GM18498 (cell line): ENCODE measurements at regions not wholly inside any gene's neighbourhood (a gene's known extent, or its start where the extent isn't known, plus 50 kb on each side); places are given as distances from the start of the nearest gene placed in this dataset.

Experiments used
- ATAC-seq: cut with Tn5 transposase; IDR thresholded peaks from one replicate; pipeline ENCODE4 v1.9.1; 2021; ENCODE audit warnings: mild to moderate bottlenecking, moderate library complexity; ENCODE audit not compliant: unreplicated experiment

GRCh38 chr4:10207116-10207515 lies 90.5 kb upstream of the WDR1 start:
- ATAC-seq: no peak

GRCh38 chr4:10205223-10205622 lies 88.6 kb upstream of the WDR1 start:
- ATAC-seq: no peak

- no peak for ATAC-seq
Measured at GRCh38 chr4:10204401-10205058, 87.9 kb upstream of the WDR1 start.

GRCh38 chr4:10203851-10204250 lies 87.3 kb upstream of the WDR1 start:
- no peak for ATAC-seq

GRCh38 chr4:10201381-10202223 lies 85.0 kb upstream of the WDR1 start:
- ATAC-seq: no peak

GRCh38 chr4:10200869-10201268 lies 84.3 kb upstream of the WDR1 start:
- no peak for ATAC-seq

DNA sequence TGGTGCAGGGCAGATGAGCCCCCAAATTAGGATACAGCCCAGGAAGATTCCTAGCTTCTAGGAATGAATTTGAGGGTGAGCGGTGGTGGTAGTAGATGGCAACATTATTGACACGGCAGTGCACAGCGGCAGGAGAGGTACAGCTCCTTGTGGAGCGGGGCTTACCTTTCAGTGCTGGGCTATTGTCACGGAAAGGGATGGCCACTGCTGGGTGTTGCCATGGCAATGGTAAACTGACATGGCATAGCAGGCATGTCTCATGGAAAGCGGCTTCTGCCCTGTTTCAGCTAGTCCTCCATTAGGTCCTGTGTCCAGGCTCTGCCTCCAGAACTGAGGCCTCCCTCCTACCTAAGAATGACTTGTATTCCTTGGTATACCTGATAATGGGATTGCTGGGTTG lies 81.8 kb upstream of the WDR1 start:
- ATAC-seq: no peak

DNA sequence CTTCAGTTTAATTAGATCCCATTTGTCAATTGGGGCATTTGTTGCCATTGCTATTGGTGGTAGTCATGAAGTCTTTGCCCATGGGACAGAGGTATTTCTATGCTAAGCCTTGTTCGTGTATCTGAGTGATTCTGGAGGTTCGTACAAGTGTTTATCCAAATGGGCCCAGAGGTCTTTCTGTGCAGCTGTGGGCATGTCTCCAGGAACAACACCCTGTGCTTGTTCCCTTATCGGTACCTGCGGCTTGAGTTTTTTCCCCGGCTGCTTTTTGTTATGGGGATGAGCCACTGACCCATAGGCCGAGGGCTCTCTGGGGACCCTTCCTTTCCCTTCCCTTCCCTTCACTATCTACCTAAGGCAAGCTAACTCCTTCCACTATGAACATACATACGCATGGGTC lies 81.4 kb upstream of the WDR1 start:
- no peak for ATAC-seq

DNA sequence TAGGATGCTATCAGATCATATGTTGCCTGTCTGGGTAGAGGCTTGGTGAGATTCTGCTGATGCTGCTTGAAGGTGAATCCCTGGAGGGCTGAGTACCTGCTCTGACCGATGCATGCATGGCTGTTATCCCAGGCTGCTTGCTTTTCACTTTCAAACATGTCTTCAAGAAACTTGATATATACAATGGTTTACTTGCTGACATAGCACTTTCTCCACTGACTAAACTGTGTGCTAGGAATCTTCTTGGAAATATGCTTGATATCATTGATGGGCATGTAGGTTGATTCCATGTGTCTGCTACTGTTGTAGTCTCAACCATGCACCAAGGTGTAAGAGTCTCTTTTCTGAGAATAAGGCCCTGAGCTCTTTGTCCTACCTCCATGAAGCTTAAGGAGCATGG lies 79.6 kb upstream of the WDR1 start:
- no peak for ATAC-seq

GRCh38 chr4:10192331-10192730 lies 75.7 kb upstream of the WDR1 start:
- ATAC-seq: no peak

DNA sequence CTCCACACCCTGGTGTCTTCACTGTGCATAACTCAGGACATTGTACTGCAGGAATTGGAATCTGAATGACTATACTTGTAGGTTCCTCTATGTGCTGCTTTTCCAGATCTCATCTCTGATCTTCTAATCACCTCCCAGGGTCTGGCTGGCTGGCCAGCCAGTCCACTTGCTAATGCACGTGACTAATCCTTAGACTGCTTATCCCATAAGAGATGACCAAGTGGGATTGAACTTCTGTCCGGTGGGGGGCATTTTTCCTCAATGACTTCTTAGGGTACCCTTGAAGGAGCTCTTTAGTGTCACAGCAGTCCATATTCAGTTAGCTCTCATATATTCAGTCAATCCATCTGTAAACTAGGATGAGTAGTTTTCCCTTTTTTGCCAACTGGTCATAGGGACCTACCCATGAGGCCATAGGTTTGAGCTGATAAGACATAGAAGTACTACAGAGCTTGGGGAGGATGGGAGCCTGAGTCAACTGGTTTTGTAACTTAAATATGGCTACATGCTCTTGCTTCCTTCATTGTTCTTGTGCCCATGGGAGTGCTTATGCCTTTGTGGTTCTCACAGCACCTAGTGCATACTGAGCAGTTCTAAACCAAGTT lies 71.9 kb upstream of the WDR1 start:
- ATAC-seq: no peak

GRCh38 chr4:10186228-10187214 lies 69.9 kb upstream of the WDR1 start:
- no peak for ATAC-seq

DNA sequence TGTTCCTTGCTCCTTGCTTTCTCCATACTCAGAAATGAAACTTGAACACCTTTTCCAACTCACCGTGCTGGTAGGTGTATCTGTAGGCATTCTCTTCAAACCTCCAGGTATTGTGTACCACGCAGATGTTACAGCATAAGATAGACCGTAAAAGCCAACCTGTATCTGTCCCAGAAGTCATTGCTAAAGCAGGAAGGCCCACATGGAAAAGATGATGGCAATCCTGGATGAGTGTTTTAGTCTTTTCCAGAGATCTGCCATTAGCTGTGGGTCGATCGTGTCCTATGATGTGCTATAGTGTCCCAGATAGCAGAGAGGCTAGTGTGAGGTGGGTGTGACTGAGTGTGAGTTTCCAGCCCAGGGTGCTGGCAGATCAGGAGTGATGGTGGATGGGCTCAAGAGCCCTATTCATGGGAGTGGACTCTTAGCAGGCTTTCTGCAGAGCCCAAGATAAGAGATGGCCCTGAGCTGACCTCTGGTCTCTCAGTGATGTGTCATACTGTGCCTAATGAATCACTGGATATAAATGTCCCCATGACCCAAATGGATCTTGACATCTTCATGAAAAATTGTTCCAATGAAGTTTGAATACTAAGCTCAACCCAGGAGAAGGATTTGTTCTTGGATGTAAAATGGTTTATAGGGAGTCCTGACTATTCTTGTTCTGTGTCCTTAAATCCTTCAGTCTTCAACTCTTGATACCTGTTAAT lies 69.1 kb upstream of the WDR1 start:
- no peak for ATAC-seq

GRCh38 chr4:10184501-10184938 lies 67.9 kb upstream of the WDR1 start:
- ATAC-seq: no peak

DNA sequence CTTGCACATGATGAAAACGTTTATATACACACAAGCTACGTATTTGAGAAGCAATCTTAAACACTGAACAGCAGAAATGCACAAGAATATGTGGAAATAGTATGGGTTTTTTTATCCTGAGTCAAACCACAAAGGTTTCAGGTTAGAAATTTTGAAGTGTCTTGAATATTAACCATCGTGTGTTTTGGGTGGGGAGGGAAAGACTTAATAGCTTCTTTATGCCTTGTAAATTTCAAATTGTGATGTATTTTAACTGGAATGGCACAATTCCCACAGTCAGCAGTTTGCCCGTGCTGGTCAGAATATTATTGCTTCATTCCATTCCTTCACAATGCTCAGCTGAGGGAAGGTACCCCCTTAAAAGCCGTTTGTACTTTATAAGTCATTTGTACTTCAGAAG lies 67.4 kb upstream of the WDR1 start:
- ATAC-seq: no peak

GRCh38 chr4:10183462-10183861 lies 66.9 kb upstream of the WDR1 start:
- no peak for ATAC-seq

GRCh38 chr4:10182446-10183424 lies 66.1 kb upstream of the WDR1 start:
- ATAC-seq: no peak

DNA sequence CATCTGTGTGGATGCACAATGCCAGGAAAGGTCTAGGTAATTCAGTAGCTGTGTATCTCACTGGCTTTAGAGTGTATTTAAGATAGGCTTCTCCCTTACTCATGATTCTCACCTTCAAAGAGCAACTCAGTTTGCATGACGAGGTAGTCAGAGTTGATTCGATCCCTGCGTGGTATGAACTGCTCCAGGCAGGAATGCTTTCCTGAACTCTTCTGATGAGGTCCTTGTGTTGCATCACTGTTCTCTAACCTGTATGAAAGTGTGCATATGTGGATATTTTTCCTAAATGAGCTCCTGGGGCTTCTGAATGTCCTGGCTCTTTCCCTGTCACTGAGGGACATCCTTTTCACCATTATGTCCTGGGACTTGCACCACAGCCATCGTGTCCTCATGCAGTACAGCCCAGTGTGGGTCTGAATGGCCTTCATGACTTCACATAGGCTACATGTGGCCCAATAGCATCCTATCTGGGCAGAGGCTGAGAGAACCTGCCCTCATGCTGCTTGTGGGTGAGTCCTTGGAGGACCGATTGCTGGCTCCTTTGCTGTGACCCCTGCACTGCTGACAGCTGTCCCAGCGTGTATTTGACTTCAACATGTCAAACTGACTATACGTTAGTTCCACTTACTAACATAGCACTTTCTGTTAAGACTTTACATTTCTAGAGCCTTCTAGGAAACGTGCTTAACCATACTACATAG lies 65.3 kb upstream of the WDR1 start:
- ATAC-seq: no peak
